K562 (cell line): ENCODE measurements at regions not wholly inside any gene's neighbourhood (a gene's known extent, or its start where the extent isn't known, plus 50 kb on each side); places are given as distances from the start of the nearest gene placed in this dataset.

Experiments
- ATAC-seq: fragments of 200-7000 bp; cut with Tn5 transposase; 3 replicates; pipeline ENCODE4 v1.9.1; 2020; ENCODE audit warnings: moderate library complexity
- BruUV-seq: library from RNA; stranded (reverse); fragments of 400-500 nt; replicated peaks from 2 replicates; lab custom pipeline; 2021; lab: Mats Ljungman, UMichigan
- CTCF ChIA-PET: fragments of 300-600 bp; formaldehyde crosslinking; extraction: SDS; loops from one replicate; lab custom pipeline; 2021; ENCODE audit warnings: low intra/inter-chr PET ratio; lab: Yijun Ruan, JAX
- POLR2A ChIA-PET: fragments of 300-600, 350-650 bp; sonication (Branson Sonifier 250); formaldehyde crosslinking; extraction: SDS; loops from one replicate; lab custom pipeline; 2021; ENCODE audit warnings: antibody characterized with exemption, inconsistent platforms; lab: Yijun Ruan, JAX
- DNase-seq, 4 experiments: peaks; one replicate each; pipeline versions ENCODE4 v3.0.0 to v3.0.0-alpha.2; 2011 to 2018; ENCODE audit warnings: low spot score in 3 of 4, mixed read lengths in 3 of 4; ENCODE audit errors: extremely low read depth in 1 of 4
- FAIRE-seq: peaks from 2 replicates; lab custom pipeline; 2011; peaks lifted over from hg19 to GRCh38; lab: Jason Lieb, UNC
- H2AFZ ChIP-seq: 2 replicates; pipeline ENCODE4 v1.6.0; 2011; ENCODE audit warnings: low read depth, low read length, control low read depth, inconsistent platforms
- H3K27ac ChIP-seq: fragments of 200-600 bp; 3 replicates; pipeline ENCODE4 v1.8.0; 2011; ENCODE audit warnings: low read depth, mild to moderate bottlenecking, control low read depth, inconsistent platforms, low read length, moderate library complexity, mixed read lengths; ENCODE audit errors: extremely low read depth
- H3K27me3 ChIP-seq, 2 experiments: fragments of 300-600 bp in 1 of 2; 2 replicates in 1 of 2; 3 replicates in 1 of 2; pipeline versions ENCODE4 v1.6.0 to v1.8.0; 2011; ENCODE audit warnings: inconsistent platforms in 2 of 2, low read length in 2 of 2, mild to moderate bottlenecking in 1 of 2, mixed read lengths in 1 of 2, moderate library complexity in 1 of 2; ENCODE audit not compliant: control insufficient read depth in 2 of 2, insufficient read depth in 2 of 2
- H3K36me3 ChIP-seq: fragments of 300-600 bp; 3 replicates; pipeline ENCODE4 v1.8.0; 2011; ENCODE audit warnings: mild to moderate bottlenecking, low read length, inconsistent platforms; ENCODE audit not compliant: control insufficient read depth, insufficient read depth
- H3K4me1 ChIP-seq, 2 experiments: fragments of 200-600 bp in 1 of 2; replicated peaks in 1 of 2; 2 replicates in 1 of 2; 3 replicates in 1 of 2; pipeline versions ENCODE4 v1.5.1 to v1.8.0; 2011; ENCODE audit warnings: inconsistent platforms in 2 of 2, low read length in 2 of 2, mild to moderate bottlenecking in 1 of 2, mixed read lengths in 1 of 2, moderate library complexity in 1 of 2; ENCODE audit not compliant: control insufficient read depth in 2 of 2, insufficient read depth in 2 of 2
- H3K4me2 ChIP-seq: 2 replicates; pipeline ENCODE4 v1.6.1; 2011; ENCODE audit warnings: low read length, control low read depth, inconsistent platforms, mixed read lengths; ENCODE audit not compliant: insufficient read depth
- H3K4me3 ChIP-seq: fragments of 200-600 bp; sonication (generic), shearing (Covaris generic); 2 replicates; pipeline ENCODE4 v1.5.1; 2016; ENCODE audit warnings: control low read depth, inconsistent platforms
- H3K79me2 ChIP-seq: fragments of 200-600 bp; 3 replicates; pipeline ENCODE4 v1.8.0; 2011; ENCODE audit warnings: low read length, inconsistent platforms; ENCODE audit not compliant: control insufficient read depth, insufficient read depth
- H3K9ac ChIP-seq, 2 experiments: 2 replicates each; pipeline versions ENCODE4 v1.6.0 to v1.6.1; 2011; ENCODE audit warnings: low read depth in 2 of 2, low read length in 2 of 2, control low read depth in 1 of 2, inconsistent platforms in 1 of 2, mild to moderate bottlenecking in 1 of 2, mixed read lengths in 1 of 2; ENCODE audit not compliant: insufficient read depth in 1 of 2
- H3K9me1 ChIP-seq: one replicate; pipeline ENCODE4 v1.6.0; 2011; ENCODE audit warnings: inconsistent platforms, mild to moderate bottlenecking, low read length, moderate library complexity; ENCODE audit not compliant: control insufficient read depth, insufficient read depth
- H3K9me3 ChIP-seq: replicated peaks from 2 replicates; pipeline ENCODE4 v1.5.1; 2011; ENCODE audit warnings: low read depth, low read length, inconsistent platforms; ENCODE audit not compliant: control insufficient read depth, insufficient read depth
- H4K20me1 ChIP-seq: replicated peaks from 2 replicates; pipeline ENCODE4 v1.6.1; 2011; ENCODE audit warnings: low read length, inconsistent platforms, mixed read lengths; ENCODE audit not compliant: control insufficient read depth, insufficient read depth
- ATF1 ChIP-seq, 2 experiments: fragments of 450-650 bp in 1 of 2; IDR thresholded peaks; 2 replicates each; pipeline ENCODE4 v1.6.1; 2016; ENCODE audit warnings: missing compliant biosample characterization in 1 of 2, missing genetic modification characterization in 1 of 2
- CTBP1 ChIP-seq: fragments of 450-650 bp; IDR thresholded peaks from 2 replicates; pipeline ENCODE4 v1.6.1; 2016; ENCODE audit warnings: borderline replicate concordance
- HMG20A ChIP-seq: fragments of 450-650 bp; formaldehyde crosslinking; conservative IDR thresholded peaks from 2 replicates; pipeline ENCODE4 v1.4.0; 2020; ENCODE audit warnings: mild to moderate bottlenecking, mixed read lengths
- KDM2B ChIP-seq: fragments of 250-450 bp; sonication (Bioruptor Pico); IDR thresholded peaks from 2 replicates; pipeline ENCODE4 v1.8.0; 2021; ENCODE audit warnings: mild to moderate bottlenecking, moderate library complexity
- NR2C2 ChIP-seq, 2 experiments: fragments of 200-800 bp in 1 of 2; sonication (Bioruptor generic) in 1 of 2; sonication (generic) in 1 of 2; formaldehyde crosslinking in 1 of 2; IDR thresholded peaks; 2 replicates each; pipeline versions ENCODE4 v1.6.1 to v1.8.0; 2016 to 2022; ENCODE audit warnings: mild to moderate bottlenecking in 1 of 2, missing compliant biosample characterization in 1 of 2, missing genetic modification characterization in 1 of 2, missing genetic modification reagents in 1 of 2
- PHF21A ChIP-seq: fragments of 450-650 bp; IDR thresholded peaks from 2 replicates; pipeline ENCODE4 v1.6.1; 2017; ENCODE audit warnings: low read depth, borderline replicate concordance
- RBM25 ChIP-seq: fragments of 200-400 bp; formaldehyde crosslinking; IDR thresholded peaks from 2 replicates; pipeline ENCODE4 v1.6.1; 2018; ENCODE audit warnings: low read length, low read depth, moderate library complexity; ENCODE audit not compliant: severe bottlenecking
- TEAD4 ChIP-seq, 2 experiments: sonication (generic) in 1 of 2; formaldehyde crosslinking in 1 of 2; IDR thresholded peaks; 2 replicates each; pipeline versions ENCODE4 v1.6.1 to v1.8.0; 2012 to 2022; ENCODE audit warnings: borderline replicate concordance in 1 of 2, inconsistent platforms in 1 of 2, low read length in 1 of 2, mild to moderate bottlenecking in 1 of 2, missing genetic modification reagents in 1 of 2
- ZFP36 ChIP-seq: fragments of 150-350 bp; IDR thresholded peaks from 2 replicates; pipeline ENCODE4 v1.6.1; 2018; ENCODE audit warnings: low read length, low read depth; ENCODE audit not compliant: partially characterized antibody
- ZZZ3 ChIP-seq: fragments of 450-650 bp; IDR thresholded peaks from 2 replicates; pipeline ENCODE4 v1.6.1; 2016; ENCODE audit warnings: antibody characterized with exemption, mild to moderate bottlenecking, moderate library complexity
- WGBS: fragments of 100-300 bp; shearing (Covaris generic); methylation state at CpG from one replicate; pipeline ENCODE4 v1.1.6; 2016; ENCODE audit warnings: low coverage, mixed read lengths; ENCODE audit not compliant: insufficient coverage; ENCODE audit errors: missing lambda C conversion rate; 5-methylcytosine and 5-hydroxymethylcytosine counted together
- in situ Hi-C: fragments of 300-500 bp; cut with MboI; formaldehyde crosslinking; loops from 4 replicates; pipeline ENCODE4 v1.15.0; 2018; ENCODE audit warnings: inconsistent platforms, mixed read lengths
- intact Hi-C: fragments of 100-400 bp; cut with micrococcal nuclease; formaldehyde crosslinking; loops from 2 replicates; pipeline ENCODE4 v1.14.2; 2022

DNA sequence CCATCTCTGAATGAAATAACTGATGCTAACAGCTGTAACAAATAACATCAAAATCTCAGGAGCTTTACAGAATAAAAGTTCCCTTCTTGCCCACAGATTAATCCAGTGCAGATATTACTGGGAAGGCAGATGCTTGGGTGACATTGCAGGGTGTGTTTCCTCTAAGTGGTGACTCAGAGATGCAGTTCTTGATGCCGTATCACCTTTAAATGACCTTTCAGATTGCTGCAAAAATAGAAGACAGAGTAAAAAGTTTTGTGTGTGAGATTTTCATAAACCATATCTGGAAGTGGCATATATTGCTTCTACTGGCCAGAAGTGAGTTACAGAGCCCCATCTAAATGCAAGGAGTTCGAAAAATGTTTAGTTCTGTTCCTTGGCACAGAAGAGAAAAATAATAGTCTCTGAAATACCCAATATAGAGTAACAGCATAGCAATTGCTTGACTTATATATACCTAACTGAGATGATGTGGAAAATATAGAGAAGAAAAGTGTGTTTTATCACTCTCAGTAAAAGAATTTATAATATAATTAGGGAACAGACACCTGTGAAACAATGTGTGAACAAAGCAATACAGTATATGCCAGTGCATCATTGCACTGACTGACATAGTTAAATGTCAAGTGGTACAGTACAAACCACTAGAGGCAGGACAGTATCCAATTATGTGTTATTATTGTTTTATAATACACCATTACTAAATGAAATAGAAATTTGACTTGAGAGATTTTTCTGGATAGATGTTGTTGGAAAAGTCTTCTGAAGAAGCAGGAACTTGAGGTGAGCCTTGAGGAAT, 430.7 kb upstream of the CBLB start:
- no peaks in the 10 kb centered on the region for H4K20me1 ChIP-seq
- no peaks in the 10 kb centered on the region for H3K9me3 ChIP-seq
- no TSS peak for BruUV-seq
- POLR2A ChIA-PET, result no interaction called here
- no peak overlapping the region for H3K9ac ChIP-seq
- H3K27me3 ChIP-seq, result no peaks in the 10 kb centered on the region
- no peak overlapping the region for H2AFZ ChIP-seq
- ATAC-seq (no peak), DNase-seq (no peak), FAIRE-seq (no peak)
- H3K9me1 ChIP-seq, result no peaks in the 10 kb centered on the region
- CTCF ChIA-PET, result no interaction called here
- WGBS, result 0% methylated on average over 2 of the region's 2 CpGs
- no peaks in the 10 kb centered on the region for H3K36me3 ChIP-seq
- H3K4me2 ChIP-seq, result no peak overlapping the region
- H3K4me3 ChIP-seq, result no peak overlapping the region
- H3K79me2 ChIP-seq, result no peaks in the 10 kb centered on the region
- TF ChIP-seq ZFP36, result no peak
- no peak for TF ChIP-seq ZZZ3
- no peak for TF ChIP-seq HMG20A (CRISPR knock-in tag)
- TF ChIP-seq RBM25, result no peak
- no peak for TF ChIP-seq PHF21A
- no peak for TF ChIP-seq CTBP1
- TF ChIP-seq NR2C2 (CRISPR knock-in tag; IDR thresholded peaks at IDR 0.05), result no peak
- TF ChIP-seq NR2C2 (tag; IDR thresholded peaks at IDR 0.05), result no peak
- TF ChIP-seq ATF1 (CRISPR knock-in tag; IDR thresholded peaks at IDR 0.05), result no peak
- TF ChIP-seq ATF1 (tag; IDR thresholded peaks at IDR 0.05), result no peak
- no peak for TF ChIP-seq TEAD4 (IDR thresholded peaks at IDR 0.05; ENCODE audit: low read length)
- no peak for TF ChIP-seq TEAD4 (CRISPR knock-in tag; IDR thresholded peaks at IDR 0.05; ENCODE audit: borderline replicate concordance)
- no peak for TF ChIP-seq KDM2B (CRISPR knock-in tag)
- in situ Hi-C loops, result no loop called here
- H3K4me1 ChIP-seq, result no peaks in the 10 kb centered on the region
- intact Hi-C loops, result no loop called here
- no peak overlapping the region for H3K27ac ChIP-seq
